Left lung (tissue), 4 donors: ENCODE measurements at regions not wholly inside any gene's neighbourhood (a gene's known extent, or its start where the extent isn't known, plus 50 kb on each side); places are given as distances from the start of the nearest gene placed in this dataset.

Source experiments
- ATAC-seq: fragments of 200-7000 bp; cut with Tn5 transposase; one replicate; pipeline ENCODE4 v1.9.1; 2020; ENCODE audit warnings: moderate library complexity
- DNase-seq, 4 donors: peaks; one replicate each; pipeline ENCODE4 v3.0.0-alpha.2; 2013 to 2020
- H3K27ac ChIP-seq, 2 donors: fragments of 200-600 bp; sonication (generic) in 1 of 2; one replicate each; pipeline versions ENCODE4 v1.5.0 to v1.8.0; 2020 to 2021
- H3K27me3 ChIP-seq, 2 donors: fragments of 200-600 bp; sonication (generic) in 1 of 2; one replicate each; pipeline versions ENCODE4 v1.5.0 to v1.8.0; 2020 to 2021
- H3K36me3 ChIP-seq, 2 donors: fragments of 200-600 bp; sonication (generic) in 1 of 2; one replicate each; pipeline versions ENCODE4 v1.5.0 to v1.8.0; 2020 to 2021
- H3K4me1 ChIP-seq, 2 donors: fragments of 200-600 bp; one replicate each; pipeline ENCODE4 v1.8.0; 2021
- H3K4me3 ChIP-seq, 2 donors: fragments of 200-600 bp; sonication (generic) in 1 of 2; one replicate each; pipeline versions ENCODE4 v1.5.0 to v1.8.0; 2020 to 2021; ENCODE audit warnings: mild to moderate bottlenecking in 1 of 2
- H3K9me3 ChIP-seq, 2 donors: fragments of 200-600 bp; sonication (generic) in 1 of 2; one replicate each; pipeline versions ENCODE4 v1.5.0 to v1.8.0; 2020 to 2021
- CTCF ChIP-seq, 2 donors: fragments of 200-600 bp; sonication (generic) in 1 of 2; IDR thresholded peaks; one replicate each; pipeline versions ENCODE4 v1.5.0 to v1.8.0; 2021; ENCODE audit warnings: antibody characterized with exemption in 2 of 2
- intact Hi-C, 2 donors: fragments of 100-400 bp; cut with DNase I; formaldehyde crosslinking; loops; one replicate each; pipeline versions ENCODE4 v1.11.2 to v1.14.2; 2022
- donor health status: DM: no; HTN: yes; CAD: no.
- donor health status: DM: no; HTN: no; CAD: no.

GRCh38 chr1:55507578-55507931 lies 292.4 kb upstream of the USP24 start:
- DNase-seq: no peak
- Histone ChIP-seq H3K36me3 (no peaks in the 10 kb centered on the region), H3K4me1 (no peaks in the 10 kb centered on the region), H3K27me3 (no peaks in the 10 kb centered on the region), H3K4me3 (no peak overlapping the region), H3K9me3 (no peaks in the 10 kb centered on the region), H3K27ac (no peak overlapping the region)
- TF ChIP-seq CTCF (IDR thresholded peaks at IDR 0.05): no peak
- intact Hi-C loops: no loop called here
- no peak for ATAC-seq

GRCh38 chr1:55506740-55507577 lies 291.8 kb upstream of the USP24 start:
- intact Hi-C loops: no loop called here

GRCh38 chr1:55505326-55505725 lies 290.2 kb upstream of the USP24 start:
- ATAC-seq (no peak), DNase-seq (no peak)
- no peak for TF ChIP-seq CTCF (IDR thresholded peaks at IDR 0.05)
- H3K4me3 ChIP-seq: no peak overlapping the region
- no peaks in the 10 kb centered on the region for H3K36me3 ChIP-seq
- intact Hi-C loops: no loop called here
- H3K27me3 ChIP-seq: no peaks in the 10 kb centered on the region
- no peak overlapping the region for H3K27ac ChIP-seq
- no peaks in the 10 kb centered on the region for H3K4me1 ChIP-seq
- H3K9me3 ChIP-seq: no peaks in the 10 kb centered on the region

More at GRCh38 chr1:55506740-55507577, 291.8 kb upstream of the USP24 start:
- DNase-seq: peak in 1 of 4 donors; percentile 14
- Histone ChIP-seq H3K36me3 (no peaks in the 10 kb centered on the region), H3K4me3 (no peak overlapping the region), H3K27me3 (no peaks in the 10 kb centered on the region), H3K9me3 (no peaks in the 10 kb centered on the region), H3K4me1 (no peaks in the 10 kb centered on the region), H3K27ac (no peak overlapping the region)
- ATAC-seq: no peak
- TF ChIP-seq CTCF (IDR thresholded peaks at IDR 0.05): no peak

GRCh38 chr1:55504306-55504731 lies 289.2 kb upstream of the USP24 start:
- no peaks in the 10 kb centered on the region for H3K27me3 ChIP-seq
- H3K4me1 ChIP-seq: no peaks in the 10 kb centered on the region
- DNase-seq: no peak
- no peak for TF ChIP-seq CTCF (IDR thresholded peaks at IDR 0.05)
- intact Hi-C loops: no loop called here
- no peaks in the 10 kb centered on the region for H3K9me3 ChIP-seq
- no peaks in the 10 kb centered on the region for H3K36me3 ChIP-seq
- H3K27ac ChIP-seq: no peak overlapping the region
- no peak overlapping the region for H3K4me3 ChIP-seq
- no peak for ATAC-seq

GRCh38 chr1:55503663-55504305 lies 288.6 kb upstream of the USP24 start:
- no peaks in the 10 kb centered on the region for H3K4me1 ChIP-seq
- no peaks in the 10 kb centered on the region for H3K36me3 ChIP-seq
- H3K4me3 ChIP-seq: no peak overlapping the region
- TF ChIP-seq CTCF (IDR thresholded peaks at IDR 0.05): no peak
- H3K9me3 ChIP-seq: no peaks in the 10 kb centered on the region
- no peak for DNase-seq
- no peak for ATAC-seq
- intact Hi-C loops: no loop called here
- H3K27me3 ChIP-seq: no peaks in the 10 kb centered on the region
- H3K27ac ChIP-seq: no peak overlapping the region
